SK-N-MC (cell line): ENCODE measurements at regions not wholly inside any gene's neighbourhood (a gene's known extent, or its start where the extent isn't known, plus 50 kb on each side); places are given as distances from the start of the nearest gene placed in this dataset.

Experiments
- EZH2 ChIP-seq: fragments of 200-600 bp; sonication (generic); IDR thresholded peaks from one replicate; pipeline ENCODE4 v1.6.1; 2017; ENCODE audit warnings: antibody characterized with exemption
- FOXP2 ChIP-seq: optimal IDR thresholded peaks from 2 replicates; pipeline ENCODE3; 2011; ENCODE audit warnings: mild to moderate bottlenecking, moderate library complexity; ENCODE audit not compliant: insufficient read depth; ENCODE audit errors: extremely low read length, control extremely low read depth
- POLR2AphosphoS5 ChIP-seq: IDR thresholded peaks from 2 replicates; pipeline ENCODE4 v1.6.1; 2012; ENCODE audit warnings: mild to moderate bottlenecking, low read depth, low read length, borderline replicate concordance

- TF ChIP-seq EZH2 (no peak), POLR2AphosphoS5 (no peak), FOXP2 (no peak)
Measured at GRCh38 chr1:87723193-87723592, 394.5 kb downstream of the LMO4 start.
